H1 (cell line): ENCODE measurements at regions not wholly inside any gene's neighbourhood (a gene's known extent, or its start where the extent isn't known, plus 50 kb on each side); places are given as distances from the start of the nearest gene placed in this dataset.

Source experiments
- CTCF ChIA-PET: fragments of 300-600 bp; sonication (Branson Sonifier 250); formaldehyde crosslinking; loops from one replicate; lab custom pipeline; 2021; ENCODE audit not compliant: partially characterized antibody; lab: Charles Lee
- POLR2A ChIA-PET: fragments of 300-600 bp; sonication (Branson Sonifier 250); formaldehyde crosslinking; loops from one replicate; lab custom pipeline; 2021; ENCODE audit warnings: inconsistent platforms; ENCODE audit not compliant: partially characterized antibody; lab: Charles Lee
- DNase-seq, 2 experiments: peaks; one replicate each; pipeline versions ENCODE4 v3.0.0 to v3.0.0-alpha.2; 2010 to 2022; ENCODE audit warnings: low spot score in 2 of 2, low read depth in 1 of 2, mixed read lengths in 1 of 2
- FAIRE-seq: peaks from 2 replicates; lab custom pipeline; 2011; peaks lifted over from hg19 to GRCh38; lab: Jason Lieb, UNC
- H2AFZ ChIP-seq: 2 replicates; pipeline ENCODE4 v1.8.1; 2012; ENCODE audit warnings: low read length, inconsistent platforms
- H2AK5ac ChIP-seq: 2 replicates; pipeline ENCODE4 v1.6.1; 2013; ENCODE audit warnings: low read depth, low read length
- H2BK120ac ChIP-seq: replicated peaks from 2 replicates; pipeline ENCODE3; 2013; ENCODE audit warnings: low read depth, low read length, inconsistent platforms
- H2BK12ac ChIP-seq: 2 replicates; pipeline ENCODE4 v1.6.1; 2013; ENCODE audit warnings: low read depth, low read length
- H2BK15ac ChIP-seq: 2 replicates; pipeline ENCODE4 v1.6.1; 2013; ENCODE audit warnings: low read length
- H2BK20ac ChIP-seq: 2 replicates; pipeline ENCODE4 v1.6.1; 2013; ENCODE audit warnings: low read length
- H2BK5ac ChIP-seq: 2 replicates; pipeline ENCODE4 v1.6.1; 2013; ENCODE audit warnings: low read depth, low read length
- H3K14ac ChIP-seq: 2 replicates; pipeline ENCODE4 v1.6.1; 2013; ENCODE audit warnings: inconsistent platforms; ENCODE audit not compliant: insufficient read length
- H3K18ac ChIP-seq: 2 replicates; pipeline ENCODE4 v1.6.1; 2013; ENCODE audit warnings: low read length; ENCODE audit errors: extremely low read depth
- H3K23ac ChIP-seq: 2 replicates; pipeline ENCODE4 v1.6.1; 2013; ENCODE audit warnings: inconsistent platforms; ENCODE audit not compliant: insufficient read length
- H3K23me2 ChIP-seq: 2 replicates; pipeline ENCODE4 v1.6.1; 2013; ENCODE audit warnings: low read depth, low read length
- H3K27ac ChIP-seq: 2 replicates; pipeline ENCODE4 v1.6.1; 2011; ENCODE audit warnings: low read depth, low read length, inconsistent platforms
- H3K27me3 ChIP-seq, 4 experiments: replicated peaks in 1 of 4; 1 replicate in 1 of 4; 2 replicates in 3 of 4; pipeline versions ENCODE4 v1.6.1 to v1.8.1; 2011 to 2013; ENCODE audit warnings: low read length in 3 of 4, mild to moderate bottlenecking in 3 of 4, inconsistent platforms in 2 of 4, mixed read lengths in 2 of 4, moderate library complexity in 1 of 4; ENCODE audit not compliant: control insufficient read depth in 3 of 4, insufficient read depth in 3 of 4; ENCODE audit errors: extremely low read depth in 1 of 4
- H3K36me3 ChIP-seq, 4 experiments: 2 replicates each; pipeline versions ENCODE4 v1.6.1 to v1.8.1; 2011 to 2013; ENCODE audit warnings: mild to moderate bottlenecking in 4 of 4, low read length in 3 of 4, moderate library complexity in 2 of 4, control low read depth in 1 of 4, inconsistent platforms in 1 of 4; ENCODE audit not compliant: insufficient read depth in 4 of 4, control insufficient read depth in 2 of 4
- H3K4ac ChIP-seq: replicated peaks from 2 replicates; pipeline ENCODE3; 2013; ENCODE audit warnings: low read length, low read depth, mixed read lengths, inconsistent platforms; ENCODE audit not compliant: insufficient read length
- H3K4me1 ChIP-seq, 4 experiments: replicated peaks in 1 of 4; 1 replicate in 1 of 4; 2 replicates in 3 of 4; pipeline versions ENCODE4 v1.6.1 to v1.8.1; 2011 to 2013; ENCODE audit warnings: low read length in 3 of 4, inconsistent platforms in 2 of 4, mixed read lengths in 1 of 4; ENCODE audit not compliant: insufficient read depth in 4 of 4, control insufficient read depth in 3 of 4
- H3K4me2 ChIP-seq, 2 experiments: 2 replicates each; pipeline versions ENCODE4 v1.6.1 to v1.8.1; 2011 to 2013; ENCODE audit warnings: low read depth in 2 of 2, low read length in 2 of 2, control low read depth in 1 of 2, inconsistent platforms in 1 of 2, mild to moderate bottlenecking in 1 of 2; ENCODE audit not compliant: insufficient read depth in 1 of 2
- H3K4me3 ChIP-seq, 4 experiments: fragments of 200-600, 300-600 bp in 1 of 4; sonication (generic), shearing (Covaris generic), sonication (Bioruptor Twin) in 1 of 4; 2 replicates each; pipeline versions ENCODE4 v1.5.1 to v1.8.1; 2011 to 2016; ENCODE audit warnings: low read length in 4 of 4, low read depth in 3 of 4, control low read depth in 2 of 4, inconsistent platforms in 2 of 4, mild to moderate bottlenecking in 2 of 4, mixed read lengths in 1 of 4, moderate library complexity in 1 of 4; ENCODE audit not compliant: insufficient read depth in 2 of 4; ENCODE audit errors: extremely low read depth in 1 of 4
- H3K56ac ChIP-seq: replicated peaks from 2 replicates; pipeline ENCODE3; 2013; ENCODE audit warnings: low read depth, mild to moderate bottlenecking, mixed read lengths, low read length, inconsistent platforms; ENCODE audit not compliant: insufficient read length
- H3K79me1 ChIP-seq: 2 replicates; pipeline ENCODE4 v1.6.1; 2013; ENCODE audit warnings: low read depth, low read length, control low read depth
- H3K79me2 ChIP-seq, 2 experiments: 2 replicates each; pipeline versions ENCODE4 v1.6.1 to v1.8.1; 2012 to 2013; ENCODE audit warnings: low read length in 2 of 2, mild to moderate bottlenecking in 2 of 2, inconsistent platforms in 1 of 2; ENCODE audit not compliant: insufficient read depth in 2 of 2, control insufficient read depth in 1 of 2
- H3K9ac ChIP-seq, 4 experiments: replicated peaks in 1 of 4; 1 replicate in 1 of 4; 2 replicates in 3 of 4; pipeline versions ENCODE4 v1.6.1 to v1.8.1; 2011 to 2013; ENCODE audit warnings: low read depth in 3 of 4, low read length in 3 of 4, control low read depth in 2 of 4, mild to moderate bottlenecking in 2 of 4, moderate library complexity in 2 of 4, inconsistent platforms in 1 of 4; ENCODE audit errors: extremely low read depth in 1 of 4
- H3K9me3 ChIP-seq, 2 experiments: 2 replicates each; pipeline versions ENCODE4 v1.6.1 to v1.8.1; 2012 to 2013; ENCODE audit warnings: mild to moderate bottlenecking in 2 of 2, moderate library complexity in 2 of 2, control low read depth in 1 of 2, inconsistent platforms in 1 of 2, low read depth in 1 of 2, low read length in 1 of 2, mixed read lengths in 1 of 2; ENCODE audit not compliant: insufficient read depth in 2 of 2
- H4K20me1 ChIP-seq, 2 experiments: replicated peaks in 1 of 2; 2 replicates each; pipeline versions ENCODE3 to v1.8.1; 2011 to 2013; ENCODE audit warnings: inconsistent platforms in 2 of 2, low read length in 2 of 2, mild to moderate bottlenecking in 1 of 2; ENCODE audit not compliant: insufficient read depth in 2 of 2, control insufficient read depth in 1 of 2
- H4K5ac ChIP-seq: 2 replicates; pipeline ENCODE4 v1.6.1; 2013; ENCODE audit warnings: low read length, low read depth, mixed read lengths, inconsistent platforms; ENCODE audit not compliant: insufficient read length
- H4K8ac ChIP-seq: 2 replicates; pipeline ENCODE4 v1.8.0; 2013; ENCODE audit warnings: mild to moderate bottlenecking, moderate library complexity, low read length, inconsistent platforms; ENCODE audit not compliant: insufficient read depth; ENCODE audit errors: extremely low read depth
- H4K91ac ChIP-seq: replicated peaks from 2 replicates; pipeline ENCODE3; 2013; ENCODE audit warnings: low read length, mixed read lengths, inconsistent platforms; ENCODE audit not compliant: insufficient read length
- KDM4A ChIP-seq: IDR thresholded peaks from one replicate; pipeline ENCODE4 v1.7.1; 2012; ENCODE audit warnings: low read depth, mild to moderate bottlenecking, moderate library complexity, low read length, inconsistent platforms; ENCODE audit not compliant: severe bottlenecking
- POLR2A ChIP-seq, 2 experiments: IDR thresholded peaks; 1 replicate in 1 of 2; 2 replicates in 1 of 2; pipeline ENCODE4 v1.6.1; 2011; ENCODE audit warnings: low read depth in 2 of 2, low read length in 2 of 2, mild to moderate bottlenecking in 2 of 2; ENCODE audit errors: control extremely low read depth in 1 of 2
- POU5F1 ChIP-seq: IDR thresholded peaks from 2 replicates; pipeline ENCODE4 v1.6.1; 2011; ENCODE audit warnings: low read depth, mild to moderate bottlenecking, low read length, moderate library complexity
- WGBS, 2 experiments: shearing (Covaris generic) in 1 of 2; methylation state at CpG; one replicate each; pipeline versions ENCODE4 v1.1.6 to v1.1.7; 2013 to 2015; ENCODE audit warnings: low lambda C conversion rate in 2 of 2, mixed read lengths in 2 of 2, inconsistent platforms in 1 of 2, low coverage in 1 of 2, missing lambda C conversion rate in 1 of 2; ENCODE audit not compliant: insufficient replicate concordance in 2 of 2, insufficient coverage in 1 of 2, insufficient read length in 1 of 2; ENCODE audit errors: extremely low coverage in 1 of 2, missing lambda C conversion rate in 1 of 2; 5-methylcytosine and 5-hydroxymethylcytosine counted together

DNA sequence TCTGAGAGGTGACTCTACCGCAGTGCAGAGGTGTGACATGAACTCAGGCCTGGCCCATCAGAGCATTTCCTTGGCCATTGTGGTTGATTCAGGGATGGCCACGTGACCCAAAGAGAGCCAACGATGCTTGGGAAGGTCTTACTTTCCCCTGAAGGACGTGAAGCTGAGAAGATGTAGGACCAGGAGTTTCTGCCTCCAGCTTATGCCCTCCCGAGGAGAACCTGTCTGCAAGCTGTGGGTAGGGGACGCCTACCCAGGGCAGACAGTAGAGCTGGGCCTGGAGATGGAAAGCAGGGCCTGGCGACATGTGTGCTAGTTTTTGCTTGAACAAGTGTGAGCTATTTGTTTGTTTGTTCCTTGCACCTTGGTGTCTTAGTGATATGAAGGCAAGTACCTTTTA, 89.4 kb downstream of the RPLP1 start:
- POLR2A ChIA-PET: no interaction called here
- H3K27me3 ChIP-seq: no peaks in the 10 kb centered on the region
- whole genome bisulfite sequencing, 2 experiments: 92% methylated on average over 6 of the region's 7 CpGs; no CpG with 5 or more reads in 1 of the 2 experiments
- no peak for TF ChIP-seq POLR2A (IDR thresholded peaks at IDR 0.05; ENCODE audit: control extremely low read depth in 1 of 2, low read depth in 2 of 2, low read length in 2 of 2)
- TF ChIP-seq KDM4A: no peak
- no peak for TF ChIP-seq POU5F1

More for the DNA sequence above, 89.4 kb downstream of the RPLP1 start:
- no peak overlapping the region for H3K4ac ChIP-seq
- no peak overlapping the region for H4K91ac ChIP-seq
- CTCF ChIA-PET: interaction anchor here (1.1 to 1.6 kb wide), 6 partner anchors 13 to 75 kb away, joined by 3 to 6 read pairs (median 4); no protein-coding TSS in a partner anchor
- H2BK12ac ChIP-seq: no peak overlapping the region
- H3K4me1 ChIP-seq: peaks cover 0 to 3% (median under 1%) of the 10 kb centered on the region in 4 experiments; a peak in 2 of 7 replicates
- no peak overlapping the region for H3K14ac ChIP-seq
- H4K8ac ChIP-seq: no peak overlapping the region
- H4K20me1 ChIP-seq: no peaks in the 10 kb centered on the region
- H3K9ac ChIP-seq: no peak overlapping the region
- no peaks in the 10 kb centered on the region for H3K9me3 ChIP-seq
- H2AFZ ChIP-seq: no peak overlapping the region
- no peak overlapping the region for H3K27ac ChIP-seq
- no peaks in the 10 kb centered on the region for H3K79me2 ChIP-seq
- DNase-seq: no peak
- H2BK120ac ChIP-seq: no peak overlapping the region
- no peak overlapping the region for H3K23ac ChIP-seq
- no peaks in the 10 kb centered on the region; the same call in 1 of the 2 replicates for H3K23me2 ChIP-seq
- no peak for FAIRE-seq
- no peak overlapping the region for H3K56ac ChIP-seq
- no peaks in the 10 kb centered on the region for H3K36me3 ChIP-seq
- no peak overlapping the region for H2BK15ac ChIP-seq
- no peak overlapping the region for H3K4me2 ChIP-seq
- H2BK20ac ChIP-seq: no peak overlapping the region
- no peak overlapping the region for H2AK5ac ChIP-seq
- H4K5ac ChIP-seq: no peak overlapping the region
- no peak overlapping the region for H3K4me3 ChIP-seq
- H3K79me1 ChIP-seq: no peaks in the 10 kb centered on the region
- no peak overlapping the region for H2BK5ac ChIP-seq
- H3K18ac ChIP-seq: no peak overlapping the region
